Activated naive CD8-positive, alpha-beta T cell treated with anti-CD3 and anti-CD28 coated beads, Interleukin-2, amount 50 U/mL, for 24 hours (primary cell): ENCODE measurements at regions not wholly inside any gene's neighbourhood (a gene's known extent, or its start where the extent isn't known, plus 50 kb on each side); places are given as distances from the start of the nearest gene placed in this dataset.

ENCODE experiments used
- ATAC-seq: fragments of 150-1000 bp; cut with Tn5 transposase; one replicate; pipeline ENCODE4 v1.10.0; 2021
- DNase-seq: peaks from one replicate; pipeline ENCODE4 v3.0.0; 2021
- H3K27ac Mint-ChIP-seq: one replicate; pipeline ENCODE4 v1.8.0; 2021; ENCODE audit warnings: mild to moderate bottlenecking, mixed read lengths
- H3K27me3 Mint-ChIP-seq: one replicate; pipeline ENCODE4 v1.8.0; 2021; ENCODE audit warnings: mixed read lengths
- H3K36me3 Mint-ChIP-seq: one replicate; pipeline ENCODE4 v1.8.0; 2021; ENCODE audit warnings: low read depth, mixed read lengths
- H3K4me1 Mint-ChIP-seq: one replicate; pipeline ENCODE4 v1.8.0; 2021; ENCODE audit warnings: mixed read lengths
- H3K4me3 Mint-ChIP-seq: one replicate; pipeline ENCODE4 v1.8.0; 2021; ENCODE audit warnings: mild to moderate bottlenecking, moderate library complexity, mixed read lengths
- H3K9me3 Mint-ChIP-seq: one replicate; pipeline ENCODE4 v1.8.0; 2021; ENCODE audit warnings: mixed read lengths

GRCh38 chr14:85291731-85292130, 238.2 kb upstream of the FLRT2 start:
- H3K4me3 Mint-ChIP-seq = no peak overlapping the region
- H3K36me3 Mint-ChIP-seq = no peaks in the 10 kb centered on the region

GRCh38 chr14:85293612-85294234, 236.2 kb upstream of the FLRT2 start:
- H3K27me3 Mint-ChIP-seq = no peaks in the 10 kb centered on the region
- no peak overlapping the region for H3K27ac Mint-ChIP-seq
- no peaks in the 10 kb centered on the region for H3K36me3 Mint-ChIP-seq
- H3K4me1 Mint-ChIP-seq = no peaks in the 10 kb centered on the region
- no peak overlapping the region for H3K4me3 Mint-ChIP-seq
- no peak for ATAC-seq
- peaks cover 18% of the 10 kb centered on the region for H3K9me3 Mint-ChIP-seq
- DNase-seq = no peak

More at GRCh38 chr14:85291731-85292130, 238.2 kb upstream of the FLRT2 start:
- no peak for ATAC-seq
- peaks cover 19% of the 10 kb centered on the region for H3K9me3 Mint-ChIP-seq
- no peaks in the 10 kb centered on the region for H3K4me1 Mint-ChIP-seq
- no peak for DNase-seq
- H3K27me3 Mint-ChIP-seq = no peaks in the 10 kb centered on the region
- no peak overlapping the region for H3K27ac Mint-ChIP-seq

- no peak overlapping the region for H3K27ac Mint-ChIP-seq
- no peaks in the 10 kb centered on the region for H3K36me3 Mint-ChIP-seq
- no peak for DNase-seq
- no peak overlapping the region for H3K4me3 Mint-ChIP-seq
- no peak for ATAC-seq
- H3K4me1 Mint-ChIP-seq = no peaks in the 10 kb centered on the region
- peaks cover 27% of the 10 kb centered on the region for H3K9me3 Mint-ChIP-seq
- H3K27me3 Mint-ChIP-seq = no peaks in the 10 kb centered on the region
These were observed 234.6 kb upstream of the FLRT2 start for GRCh38 chr14:85295318-85295717.

GRCh38 chr14:85296456-85297210, 233.3 kb upstream of the FLRT2 start:
- no peaks in the 10 kb centered on the region for H3K27me3 Mint-ChIP-seq

GRCh38 chr14:85300107-85300506, 229.8 kb upstream of the FLRT2 start:
- no peak overlapping the region for H3K4me3 Mint-ChIP-seq
- no peaks in the 10 kb centered on the region for H3K4me1 Mint-ChIP-seq
- peaks cover 27% of the 10 kb centered on the region for H3K9me3 Mint-ChIP-seq
- no peaks in the 10 kb centered on the region for H3K36me3 Mint-ChIP-seq
- ATAC-seq = no peak
- H3K27ac Mint-ChIP-seq = no peak overlapping the region
- DNase-seq = no peak
- H3K27me3 Mint-ChIP-seq = no peaks in the 10 kb centered on the region

More at GRCh38 chr14:85296456-85297210, 233.3 kb upstream of the FLRT2 start:
- no peak overlapping the region for H3K27ac Mint-ChIP-seq
- ATAC-seq = no peak
- no peak for DNase-seq
- H3K9me3 Mint-ChIP-seq = peaks cover 27% of the 10 kb centered on the region
- no peaks in the 10 kb centered on the region for H3K4me1 Mint-ChIP-seq
- no peaks in the 10 kb centered on the region for H3K36me3 Mint-ChIP-seq
- H3K4me3 Mint-ChIP-seq = no peak overlapping the region

- H3K27me3 Mint-ChIP-seq = no peaks in the 10 kb centered on the region
- H3K4me1 Mint-ChIP-seq = no peaks in the 10 kb centered on the region
- no peaks in the 10 kb centered on the region for H3K36me3 Mint-ChIP-seq
- peaks cover 25% of the 10 kb centered on the region for H3K9me3 Mint-ChIP-seq
- ATAC-seq (no peak), DNase-seq (no peak)
- no peak overlapping the region for H3K4me3 Mint-ChIP-seq
- H3K27ac Mint-ChIP-seq = no peak overlapping the region
These were observed 228.4 kb upstream of the FLRT2 start for GRCh38 chr14:85301506-85301905.

DNA sequence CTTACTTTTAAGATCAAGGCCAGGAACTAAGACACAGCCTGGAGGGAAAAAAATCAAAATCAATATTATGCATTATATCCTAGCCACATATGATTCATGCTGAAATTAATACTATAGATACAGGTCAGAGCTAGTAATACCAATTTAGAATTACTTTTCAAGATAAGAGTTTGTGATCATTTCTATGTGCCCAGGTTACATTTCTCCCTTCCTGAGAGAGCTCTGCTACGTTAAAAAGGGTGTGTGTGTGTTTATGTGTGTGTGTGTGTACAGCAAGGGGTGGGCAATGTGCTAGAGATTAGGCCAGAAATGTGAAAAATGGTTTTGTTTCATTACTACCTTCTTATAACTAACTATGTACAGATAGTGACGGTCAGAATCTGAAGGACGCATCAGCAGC, 223.9 kb upstream of the FLRT2 start:
- H3K4me3 Mint-ChIP-seq = no peak overlapping the region
- no peak overlapping the region for H3K27ac Mint-ChIP-seq
- peaks cover 12% of the 10 kb centered on the region for H3K9me3 Mint-ChIP-seq
- no peaks in the 10 kb centered on the region for H3K27me3 Mint-ChIP-seq
- H3K36me3 Mint-ChIP-seq = no peaks in the 10 kb centered on the region
- H3K4me1 Mint-ChIP-seq = no peaks in the 10 kb centered on the region
- DNase-seq = no peak
- ATAC-seq = no peak

DNA sequence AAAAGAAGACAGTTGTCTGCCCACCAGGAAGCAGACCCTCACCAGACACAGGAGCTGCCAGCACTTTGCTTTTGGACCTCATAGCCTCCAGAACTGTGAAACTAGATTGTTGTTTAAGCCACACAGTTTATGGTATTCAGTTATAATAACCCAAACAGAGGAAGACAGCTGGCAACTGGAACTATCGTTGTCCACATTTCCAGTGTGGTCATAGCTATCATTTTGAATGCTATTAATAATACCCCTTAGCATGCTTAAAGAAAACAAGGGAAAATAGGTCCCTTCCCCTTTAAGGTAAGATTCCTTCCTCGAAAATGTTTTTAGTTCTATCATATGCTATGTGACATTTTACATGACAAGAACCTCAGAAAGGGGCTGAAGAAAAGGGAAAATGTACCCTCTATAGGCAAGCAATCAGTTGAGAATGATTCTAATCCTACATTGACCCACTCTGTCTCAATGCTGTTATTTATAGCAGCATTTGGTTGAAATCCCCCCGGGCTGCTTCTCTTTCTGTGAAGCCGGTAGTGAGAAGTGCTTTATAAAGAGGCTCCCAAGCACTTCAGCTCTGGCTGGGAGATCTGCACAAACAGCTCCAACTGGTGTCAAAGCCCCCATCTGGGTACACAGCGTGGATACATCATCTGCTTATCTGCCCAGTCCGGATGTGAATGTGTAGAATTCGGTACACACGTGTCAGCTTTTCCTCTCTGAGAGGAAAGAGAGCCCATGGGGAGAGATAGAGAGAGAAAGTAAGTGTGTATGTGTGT, 221.2 kb upstream of the FLRT2 start:
- Mint-ChIP-seq H3K36me3 (no peaks in the 10 kb centered on the region), H3K27ac (no peak overlapping the region), H3K4me3 (no peak overlapping the region), H3K4me1 (no peaks in the 10 kb centered on the region), H3K9me3 (peaks cover 13% of the 10 kb centered on the region), H3K27me3 (no peaks in the 10 kb centered on the region)
- ATAC-seq = no peak
- DNase-seq = no peak

DNA sequence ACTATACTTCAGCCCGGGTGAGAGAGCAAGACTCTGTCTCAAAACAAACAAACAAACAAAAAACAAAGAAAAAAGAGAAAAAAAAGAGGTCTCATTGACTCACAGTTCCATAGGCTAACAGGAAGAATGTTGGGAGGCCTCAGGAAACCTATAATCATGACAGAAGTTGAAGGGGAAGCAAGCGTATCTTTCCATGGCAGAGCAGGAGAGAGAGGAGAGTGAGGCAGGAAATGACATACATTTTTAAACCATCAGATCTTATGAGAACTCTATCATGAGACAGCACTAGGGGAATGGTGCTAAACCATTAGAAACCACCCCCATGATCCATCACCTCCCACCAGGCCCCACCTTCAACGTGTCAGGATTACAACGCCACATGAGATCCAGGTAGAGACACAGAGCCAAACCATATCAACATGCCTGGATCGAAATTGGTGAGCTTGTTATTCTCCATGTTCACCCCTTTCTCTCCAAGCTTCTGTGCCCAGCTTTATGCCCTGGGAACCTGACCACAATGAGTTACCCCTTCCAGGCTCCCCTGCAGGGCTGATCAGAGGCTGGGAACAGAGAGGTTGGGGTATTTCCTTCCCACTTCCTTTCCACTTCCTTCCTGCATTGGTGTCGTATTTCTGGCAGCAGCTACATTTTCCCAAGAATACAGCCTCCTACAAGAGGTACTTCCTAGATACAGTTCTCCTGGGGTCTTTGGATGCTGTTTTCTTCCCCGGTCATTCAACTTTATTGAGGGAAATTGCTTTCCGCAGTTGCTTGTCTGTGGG, 219.3 kb upstream of the FLRT2 start:
- H3K4me1 Mint-ChIP-seq = no peaks in the 10 kb centered on the region
- DNase-seq (no peak), ATAC-seq (no peak)
- no peak overlapping the region for H3K4me3 Mint-ChIP-seq
- H3K27me3 Mint-ChIP-seq = no peaks in the 10 kb centered on the region
- peaks cover 10% of the 10 kb centered on the region for H3K9me3 Mint-ChIP-seq
- no peak overlapping the region for H3K27ac Mint-ChIP-seq
- H3K36me3 Mint-ChIP-seq = no peaks in the 10 kb centered on the region

DNA sequence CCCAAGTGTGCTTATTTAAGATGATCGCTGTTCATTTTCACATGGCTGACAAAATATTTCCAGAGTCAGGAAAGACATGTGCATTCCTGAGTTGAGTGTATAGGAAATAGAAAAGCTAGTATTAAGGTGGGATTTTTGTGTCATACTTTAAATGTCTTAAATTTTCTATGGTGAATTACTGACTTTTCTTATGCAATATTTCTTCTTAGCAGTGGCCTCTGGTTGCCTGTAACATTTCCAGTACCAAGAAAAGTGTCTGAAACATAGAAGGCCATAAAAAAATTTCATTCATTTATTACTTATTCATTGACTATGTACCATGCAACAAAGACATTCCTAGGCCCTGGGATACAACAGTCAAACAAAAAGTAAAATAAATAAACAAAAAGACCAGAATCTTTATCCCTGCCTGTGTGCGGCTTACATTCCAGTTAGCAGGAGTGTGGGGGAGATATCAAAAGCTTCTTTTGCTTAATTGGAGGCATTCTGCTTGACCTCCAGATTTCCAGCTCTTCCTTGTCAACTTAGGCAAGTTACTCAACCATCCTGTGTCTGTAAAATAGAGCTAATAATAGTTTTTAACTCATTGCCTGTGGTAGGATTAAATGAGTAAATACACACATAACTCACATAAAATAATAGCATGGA, 216.3 kb upstream of the FLRT2 start:
- no peak overlapping the region for H3K27ac Mint-ChIP-seq
- ATAC-seq (no peak), DNase-seq (no peak)
- H3K4me3 Mint-ChIP-seq = no peak overlapping the region
- H3K9me3 Mint-ChIP-seq = peaks cover 10% of the 10 kb centered on the region
- no peaks in the 10 kb centered on the region for H3K4me1 Mint-ChIP-seq
- no peaks in the 10 kb centered on the region for H3K36me3 Mint-ChIP-seq
- H3K27me3 Mint-ChIP-seq = no peaks in the 10 kb centered on the region

- no peak overlapping the region for H3K27ac Mint-ChIP-seq
- no peaks in the 10 kb centered on the region for H3K4me1 Mint-ChIP-seq
- peaks cover 5% of the 10 kb centered on the region for H3K9me3 Mint-ChIP-seq
- no peak for DNase-seq
- no peaks in the 10 kb centered on the region for H3K36me3 Mint-ChIP-seq
- no peak overlapping the region for H3K4me3 Mint-ChIP-seq
- no peak for ATAC-seq
- H3K27me3 Mint-ChIP-seq = no peaks in the 10 kb centered on the region
These were observed 214.7 kb upstream of the FLRT2 start for GRCh38 chr14:85315290-85315689.

- Mint-ChIP-seq H3K4me1 (no peaks in the 10 kb centered on the region), H3K27me3 (no peaks in the 10 kb centered on the region), H3K27ac (no peak overlapping the region), H3K4me3 (no peak overlapping the region), H3K9me3 (peaks cover 5% of the 10 kb centered on the region), H3K36me3 (no peaks in the 10 kb centered on the region)
- DNase-seq = no peak
- ATAC-seq = no peak
These were observed 214.1 kb upstream of the FLRT2 start for GRCh38 chr14:85315733-85316290.

GRCh38 chr14:85316701-85317410, 213.1 kb upstream of the FLRT2 start:
- H3K4me3 Mint-ChIP-seq = no peak overlapping the region
- H3K36me3 Mint-ChIP-seq = no peaks in the 10 kb centered on the region
- ATAC-seq (no peak), DNase-seq (no peak)
- H3K9me3 Mint-ChIP-seq = peaks cover 3% of the 10 kb centered on the region
- H3K27me3 Mint-ChIP-seq = no peaks in the 10 kb centered on the region
- H3K27ac Mint-ChIP-seq = no peak overlapping the region
- H3K4me1 Mint-ChIP-seq = no peaks in the 10 kb centered on the region
